ENCODE measurements at regions not wholly inside any gene's neighbourhood (a gene's known extent, or its start where the extent isn't known, plus 50 kb on each side); places are given as distances from the start of the nearest gene placed in this dataset.

GRCh38 chr2:43165378-43166069 is 60.9 kb downstream of the ZFP36L2 start:
- peaks cover 0 to 36% of the 10 kb centered on the region in 2 donors for H3K4me1 ChIP-seq
- DNase-seq (ENCODE audit: low spot score): no peak

DNA sequence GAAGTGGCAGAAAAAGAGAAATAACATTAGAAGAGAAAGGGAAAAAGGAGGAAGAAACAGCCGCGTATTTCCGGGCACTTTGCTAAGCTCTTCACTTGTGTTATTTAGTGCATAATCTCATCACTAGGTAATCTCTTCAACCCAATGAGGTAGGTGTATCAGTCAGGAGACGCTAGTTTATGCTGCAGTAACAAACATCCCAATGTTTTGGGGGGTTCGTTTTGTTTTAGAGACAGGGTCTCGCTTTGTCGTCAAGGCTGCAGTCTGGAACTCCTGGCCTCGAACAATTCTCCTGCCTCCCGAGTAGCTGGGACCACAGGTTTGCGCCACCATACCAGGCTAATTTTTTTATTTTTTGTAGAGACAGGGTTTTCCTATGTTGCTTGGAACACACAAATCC is 61.7 kb downstream of the ZFP36L2 start:
- Histone ChIP-seq H3K4me1 (peaks cover 0 to 36% of the 10 kb centered on the region in 2 donors), H3K27me3 (no peaks in the 10 kb centered on the region), H3K36me3 (no peaks in the 10 kb centered on the region), H3K4me3 (no peak overlapping the region), H3K9me3 (no peaks in the 10 kb centered on the region), H3K27ac (no peak overlapping the region)
- TF ChIP-seq, protein P1, sequence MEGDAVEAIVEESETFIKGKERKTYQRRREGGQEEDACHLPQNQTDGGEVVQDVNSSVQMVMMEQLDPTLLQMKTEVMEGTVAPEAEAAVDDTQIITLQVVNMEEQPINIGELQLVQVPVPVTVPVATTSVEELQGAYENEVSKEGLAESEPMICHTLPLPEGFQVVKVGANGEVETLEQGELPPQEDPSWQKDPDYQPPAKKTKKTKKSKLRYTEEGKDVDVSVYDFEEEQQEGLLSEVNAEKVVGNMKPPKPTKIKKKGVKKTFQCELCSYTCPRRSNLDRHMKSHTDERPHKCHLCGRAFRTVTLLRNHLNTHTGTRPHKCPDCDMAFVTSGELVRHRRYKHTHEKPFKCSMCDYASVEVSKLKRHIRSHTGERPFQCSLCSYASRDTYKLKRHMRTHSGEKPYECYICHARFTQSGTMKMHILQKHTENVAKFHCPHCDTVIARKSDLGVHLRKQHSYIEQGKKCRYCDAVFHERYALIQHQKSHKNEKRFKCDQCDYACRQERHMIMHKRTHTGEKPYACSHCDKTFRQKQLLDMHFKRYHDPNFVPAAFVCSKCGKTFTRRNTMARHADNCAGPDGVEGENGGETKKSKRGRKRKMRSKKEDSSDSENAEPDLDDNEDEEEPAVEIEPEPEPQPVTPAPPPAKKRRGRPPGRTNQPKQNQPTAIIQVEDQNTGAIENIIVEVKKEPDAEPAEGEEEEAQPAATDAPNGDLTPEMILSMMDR (IDR thresholded peaks at IDR 0.05): no peak
- DNase-seq (ENCODE audit: low spot score): no peak

More at GRCh38 chr2:43165378-43166069, 60.9 kb downstream of the ZFP36L2 start:
- no peak overlapping the region for H3K4me3 ChIP-seq
- no peaks in the 10 kb centered on the region for H3K36me3 ChIP-seq
- TF ChIP-seq, protein P1 (IDR thresholded peaks at IDR 0.05): no peak
- H3K9me3 ChIP-seq: no peaks in the 10 kb centered on the region
- H3K27me3 ChIP-seq: no peaks in the 10 kb centered on the region
- H3K27ac ChIP-seq: no peak overlapping the region

GRCh38 chr2:43163584-43164270 is 62.7 kb downstream of the ZFP36L2 start:
- H3K4me3 ChIP-seq: no peak overlapping the region
- no peaks in the 10 kb centered on the region for H3K27me3 ChIP-seq
- H3K36me3 ChIP-seq: no peaks in the 10 kb centered on the region
- no peak overlapping the region for H3K27ac ChIP-seq
- DNase-seq (ENCODE audit: low spot score): no peak
- H3K9me3 ChIP-seq: no peaks in the 10 kb centered on the region
- TF ChIP-seq, protein P1 (IDR thresholded peaks at IDR 0.05): no peak
- H3K4me1 ChIP-seq: peaks cover 0 to 37% of the 10 kb centered on the region in 2 donors

- H3K27me3 ChIP-seq: no peaks in the 10 kb centered on the region
- peaks cover 0 to 45% of the 10 kb centered on the region in 2 donors for H3K4me1 ChIP-seq
Observed at GRCh38 chr2:43162511-43162776, 64.0 kb downstream of the ZFP36L2 start.

GRCh38 chr2:43161650-43162510 is 64.5 kb downstream of the ZFP36L2 start:
- no peak overlapping the region for H3K27ac ChIP-seq
- TF ChIP-seq, protein P1 (IDR thresholded peaks at IDR 0.05): no peak
- DNase-seq (ENCODE audit: low spot score): no peak

More at GRCh38 chr2:43162511-43162776, 64.0 kb downstream of the ZFP36L2 start:
- Histone ChIP-seq H3K27ac (no peak overlapping the region), H3K4me3 (no peak overlapping the region), H3K36me3 (no peaks in the 10 kb centered on the region), H3K9me3 (no peaks in the 10 kb centered on the region)
- no peak for DNase-seq (ENCODE audit: low spot score)
- TF ChIP-seq, protein P1 (IDR thresholded peaks at IDR 0.05): no peak

More at GRCh38 chr2:43161650-43162510, 64.5 kb downstream of the ZFP36L2 start:
- Histone ChIP-seq H3K36me3 (no peaks in the 10 kb centered on the region), H3K9me3 (no peaks in the 10 kb centered on the region), H3K4me1 (peaks cover 0 to 48% of the 10 kb centered on the region in 2 donors), H3K27me3 (no peaks in the 10 kb centered on the region), H3K4me3 (no peak overlapping the region)
